ENCODE measurements at regions not wholly inside any gene's neighbourhood (a gene's known extent, or its start where the extent isn't known, plus 50 kb on each side); places are given as distances from the start of the nearest gene placed in this dataset.
A peak's percentile ranks its signal among the peaks of the same experiment; 100 is the strongest.
"Not testable (repeated sequence)": the region's sequence is repeated elsewhere in the genome, so short reads cannot be mapped to it uniquely, and the experiment has no call there.

- WGBS, 2 donors: 70 to 77% methylated on average over 1 of the region's 1 CpG
- no peak overlapping the region for H3K9ac ChIP-seq (ENCODE audit: insufficient read depth in 1 of 2, low read length in 2 of 2)
- TF ChIP-seq CTCF (IDR thresholded peaks at IDR 0.05; ENCODE audit: control extremely low read depth, extremely low read depth): no peak
- H3K27ac ChIP-seq (ENCODE audit: low read depth in 1 of 2, low read length in 1 of 2): no peak overlapping the region
- H3K27me3 ChIP-seq (ENCODE audit: control insufficient read depth in 3 of 3, insufficient read depth in 3 of 3, low read length in 2 of 3): no peaks in the 10 kb centered on the region
- peak; percentile 11 for ATAC-seq (ENCODE audit: insufficient read depth, low FRiP score)
- H3K9me3 ChIP-seq (ENCODE audit: control insufficient read depth in 4 of 4, insufficient read depth in 3 of 4, low read length in 3 of 4): no peaks in the 10 kb centered on the region
- DNase-seq: peak in 2 of 3 donors; percentile 58 to 68
- no peak overlapping the region for H3K4me3 ChIP-seq
- peaks cover 0 to 29% (median 0%) of the 10 kb centered on the region in 5 donors for H3K4me1 ChIP-seq (ENCODE audit: control insufficient read depth in 5 of 5, insufficient read depth in 5 of 5, low read length in 5 of 5)
- no peaks in the 10 kb centered on the region for H3K36me3 ChIP-seq (ENCODE audit: control insufficient read depth in 4 of 4, insufficient read depth in 4 of 4, low read length in 4 of 4)
These were observed 59.8 kb upstream of the KCNK2 start for GRCh38 chr1:215022741-215023141.

- peaks cover 0 to 29% (median 0%) of the 10 kb centered on the region in 5 donors for H3K4me1 ChIP-seq (ENCODE audit: control insufficient read depth in 5 of 5, insufficient read depth in 5 of 5, low read length in 5 of 5)
- no peak overlapping the region for H3K4me3 ChIP-seq
- WGBS, 2 donors: 74% methylated on average over 4 of the region's 4 CpGs
- no peaks in the 10 kb centered on the region for H3K36me3 ChIP-seq (ENCODE audit: control insufficient read depth in 4 of 4, insufficient read depth in 4 of 4, low read length in 4 of 4)
- DNase-seq (peak; percentile 16 to 66 (median 34)), ATAC-seq (ENCODE audit: insufficient read depth, low FRiP score) (no peak)
- no peak for TF ChIP-seq CTCF (IDR thresholded peaks at IDR 0.05; ENCODE audit: control extremely low read depth, extremely low read depth)
- no peak overlapping the region for H3K27ac ChIP-seq (ENCODE audit: low read depth in 1 of 2, low read length in 1 of 2)
- H3K27me3 ChIP-seq (ENCODE audit: control insufficient read depth in 3 of 3, insufficient read depth in 3 of 3, low read length in 2 of 3): no peaks in the 10 kb centered on the region
- no peak overlapping the region for H3K9ac ChIP-seq (ENCODE audit: insufficient read depth in 1 of 2, low read length in 2 of 2)
- H3K9me3 ChIP-seq (ENCODE audit: control insufficient read depth in 4 of 4, insufficient read depth in 3 of 4, low read length in 3 of 4): no peaks in the 10 kb centered on the region
These were observed 59.2 kb upstream of the KCNK2 start for GRCh38 chr1:215023155-215023832.

GRCh38 chr1:215028954-215029353 lies 53.6 kb upstream of the KCNK2 start:
- Histone ChIP-seq H3K27me3 (ENCODE audit: control insufficient read depth in 3 of 3, insufficient read depth in 3 of 3, low read length in 2 of 3) (no peaks in the 10 kb centered on the region), H3K36me3 (ENCODE audit: control insufficient read depth in 4 of 4, insufficient read depth in 4 of 4, low read length in 4 of 4) (no peaks in the 10 kb centered on the region), H3K9ac (ENCODE audit: insufficient read depth in 1 of 2, low read length in 2 of 2) (no peak overlapping the region), H3K4me3 (no peak overlapping the region), H3K9me3 (ENCODE audit: control insufficient read depth in 4 of 4, insufficient read depth in 3 of 4, low read length in 3 of 4) (no peaks in the 10 kb centered on the region), H3K4me1 (ENCODE audit: control insufficient read depth in 5 of 5, insufficient read depth in 5 of 5, low read length in 5 of 5) (peaks cover 0 to 12% (median 0%) of the 10 kb centered on the region in 5 donors), H3K27ac (ENCODE audit: low read depth in 1 of 2, low read length in 1 of 2) (no peak overlapping the region)
- TF ChIP-seq CTCF (IDR thresholded peaks at IDR 0.05; ENCODE audit: control extremely low read depth, extremely low read depth): no peak
- DNase-seq (no peak), ATAC-seq (ENCODE audit: insufficient read depth, low FRiP score) (no peak)
- 91 to 95% methylated on average over 4 of the region's 4 CpGs for WGBS, 2 donors

- WGBS, 2 donors: 78% methylated on average over 6 of the region's 6 CpGs
- H3K27ac ChIP-seq (ENCODE audit: low read depth in 1 of 2, low read length in 1 of 2); ATAC-seq (ENCODE audit: insufficient read depth, low FRiP score); H3K9me3 ChIP-seq (ENCODE audit: control insufficient read depth in 4 of 4, insufficient read depth in 3 of 4, low read length in 3 of 4); DNase-seq; H3K27me3 ChIP-seq (ENCODE audit: control insufficient read depth in 3 of 3, insufficient read depth in 3 of 3, low read length in 2 of 3); H3K4me1 ChIP-seq (ENCODE audit: control insufficient read depth in 5 of 5, insufficient read depth in 5 of 5, low read length in 5 of 5); H3K4me3 ChIP-seq; H3K36me3 ChIP-seq (ENCODE audit: control insufficient read depth in 4 of 4, insufficient read depth in 4 of 4, low read length in 4 of 4); H3K9ac ChIP-seq (ENCODE audit: insufficient read depth in 1 of 2, low read length in 2 of 2): not testable (repeated sequence)
These were observed 52.0 kb upstream of the KCNK2 start for GRCh38 chr1:215030581-215030980.
